Fibroblast of lung (primary cell): ENCODE measurements at regions not wholly inside any gene's neighbourhood (a gene's known extent, or its start where the extent isn't known, plus 50 kb on each side); places are given as distances from the start of the nearest gene placed in this dataset.
"Not testable (repeated sequence)": the region's sequence is repeated elsewhere in the genome, so short reads cannot be mapped to it uniquely, and the experiment has no call there.

Experiments
- DNase-seq, 2 donors: peaks; one replicate each; pipeline versions ENCODE4 v3.0.0 to v3.0.0-alpha.2; 2010; ENCODE audit warnings: low read depth in 2 of 2
- H2AFZ ChIP-seq: 2 replicates; pipeline ENCODE4 v1.5.1; 2012; ENCODE audit warnings: low read length, control low read depth, inconsistent platforms
- H3K27ac ChIP-seq: 2 replicates; pipeline ENCODE4 v1.5.1; 2011; ENCODE audit warnings: low read length, control low read depth; ENCODE audit not compliant: insufficient read depth
- H3K27me3 ChIP-seq: 2 replicates; pipeline ENCODE4 v1.5.1; 2011; ENCODE audit warnings: mild to moderate bottlenecking, low read length; ENCODE audit not compliant: control insufficient read depth, insufficient read depth
- H3K36me3 ChIP-seq: 2 replicates; pipeline ENCODE4 v1.5.1; 2011; ENCODE audit warnings: low read length; ENCODE audit not compliant: control insufficient read depth, insufficient read depth
- H3K4me1 ChIP-seq: 2 replicates; pipeline ENCODE4 v1.5.1; 2011; ENCODE audit warnings: low read length; ENCODE audit not compliant: control insufficient read depth, insufficient read depth; ENCODE audit errors: extremely low read depth
- H3K4me2 ChIP-seq: 2 replicates; pipeline ENCODE4 v1.5.1; 2011; ENCODE audit warnings: low read length, control low read depth; ENCODE audit not compliant: insufficient read depth; ENCODE audit errors: extremely low read depth
- H3K4me3 ChIP-seq, 4 experiments: fragments of 200-600 bp in 1 of 4; sonication (generic) in 1 of 4; replicated peaks in 1 of 4; 2 replicates each; pipeline ENCODE4 v1.5.1; 2011 to 2016; ENCODE audit warnings: low read length in 4 of 4, low read depth in 3 of 4, mild to moderate bottlenecking in 3 of 4, control low read depth in 2 of 4, inconsistent platforms in 1 of 4, mixed read lengths in 1 of 4; ENCODE audit not compliant: insufficient read depth in 1 of 4; ENCODE audit errors: control extremely low read depth in 1 of 4
- H3K79me2 ChIP-seq: 2 replicates; pipeline ENCODE4 v1.5.1; 2012; ENCODE audit warnings: mild to moderate bottlenecking, low read length, inconsistent platforms; ENCODE audit not compliant: control insufficient read depth, insufficient read depth
- H3K9ac ChIP-seq: 2 replicates; pipeline ENCODE4 v1.5.1; 2011; ENCODE audit warnings: mild to moderate bottlenecking, low read length, control low read depth; ENCODE audit not compliant: insufficient read depth
- H3K9me3 ChIP-seq: 2 replicates; pipeline ENCODE4 v1.5.1; 2012; ENCODE audit warnings: low read depth, low read length; ENCODE audit not compliant: control insufficient read depth, insufficient read depth
- H4K20me1 ChIP-seq: 2 replicates; pipeline ENCODE4 v1.5.1; 2011; ENCODE audit warnings: low read length; ENCODE audit not compliant: control insufficient read depth, insufficient read depth; ENCODE audit errors: extremely low read depth
- CTCF ChIP-seq, 2 donors: IDR thresholded peaks in 1 of 2; conservative IDR thresholded peaks in 1 of 2; 1 replicate in 1 of 2; 2 replicates in 1 of 2; pipeline ENCODE4 v1.5.1; 2011 to 2012; ENCODE audit warnings: low read length in 2 of 2, control low read depth in 1 of 2, inconsistent platforms in 1 of 2, low read depth in 1 of 2, mild to moderate bottlenecking in 1 of 2
- EZH2 ChIP-seq: IDR thresholded peaks from 2 replicates; pipeline ENCODE4 v1.5.1; 2012; ENCODE audit warnings: low read length, control low read depth, mild to moderate bottlenecking; ENCODE audit errors: missing control alignments

DNA sequence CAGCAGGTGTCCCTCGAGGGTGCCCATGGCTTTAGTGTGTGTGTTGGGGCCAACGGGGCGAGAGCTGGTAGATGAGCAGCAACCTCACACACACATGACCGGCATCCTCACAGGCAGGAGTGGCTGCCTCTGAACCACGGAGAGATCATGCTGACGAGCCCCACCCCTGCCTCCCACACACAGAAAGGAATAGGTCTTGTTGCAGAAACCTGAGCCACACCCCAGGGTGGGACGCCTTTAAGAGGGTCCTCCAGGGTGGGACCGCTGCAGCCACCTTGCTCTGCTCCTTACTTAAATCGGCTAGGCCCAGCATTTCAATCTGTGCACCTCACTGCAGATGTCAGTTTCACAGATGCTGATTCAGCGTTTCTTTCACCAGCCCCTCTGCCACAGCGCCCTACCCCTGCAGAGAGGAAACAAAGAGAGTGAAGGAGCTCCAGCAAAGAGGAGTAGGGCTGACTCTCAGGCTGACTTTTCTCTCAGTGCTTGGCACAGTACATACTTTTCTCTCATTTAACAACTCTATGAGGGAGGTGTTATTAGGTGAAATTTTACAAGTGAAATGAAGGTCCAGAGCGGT is 61.2 kb upstream of the EPHB3 start:
- TF ChIP-seq EZH2 = no peak
- no peak for TF ChIP-seq CTCF (conservative IDR thresholded peaks at IDR 0.05 in 1 of 2, IDR thresholded peaks at IDR 0.05 in 1 of 2; ENCODE audit: low read depth in 1 of 2, low read length in 2 of 2)
- Histone ChIP-seq H3K9me3 (no peaks in the 10 kb centered on the region), H3K36me3 (no peaks in the 10 kb centered on the region), H3K79me2 (no peaks in the 10 kb centered on the region), H3K4me3 (no peak overlapping the region), H3K4me1 (no peaks in the 10 kb centered on the region), H2AFZ (no peak overlapping the region), H4K20me1 (no peaks in the 10 kb centered on the region), H3K27ac (no peak overlapping the region), H3K27me3 (peaks cover 13% of the 10 kb centered on the region), H3K4me2 (no peak overlapping the region), H3K9ac (no peak overlapping the region)
- DNase-seq = no peak

DNA sequence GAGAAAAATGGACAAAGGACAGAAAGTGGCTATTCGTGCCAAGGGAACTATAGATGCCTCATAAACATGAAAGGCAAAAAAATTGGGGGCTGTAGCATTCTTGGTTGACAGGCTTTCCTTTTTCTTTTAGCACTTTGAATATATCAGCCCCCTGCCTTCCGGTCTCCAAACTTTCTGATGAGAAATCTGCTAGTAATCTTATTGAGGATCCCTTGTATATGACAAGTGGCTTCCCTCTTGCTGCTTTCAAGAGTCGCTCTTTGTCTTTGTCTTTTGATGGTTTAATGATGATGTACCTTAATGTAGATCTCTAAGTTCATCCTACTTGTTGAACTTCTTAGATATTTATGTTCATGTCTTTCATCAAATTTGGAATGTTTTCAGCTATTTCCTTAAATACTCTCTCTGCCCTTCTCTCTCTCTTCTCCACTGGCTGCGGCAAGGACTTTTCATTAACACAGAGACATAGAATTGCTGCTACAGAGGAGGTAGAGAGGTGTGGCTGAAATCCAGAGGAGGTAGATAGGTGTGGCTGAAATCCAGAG is 59.4 kb upstream of the EPHB3 start:
- TF ChIP-seq EZH2 (no peak), CTCF (conservative IDR thresholded peaks at IDR 0.05 in 1 of 2, IDR thresholded peaks at IDR 0.05 in 1 of 2; ENCODE audit: low read depth in 1 of 2, low read length in 2 of 2) (no peak)
- no peak for DNase-seq
- H4K20me1 ChIP-seq = no peaks in the 10 kb centered on the region
- no peak overlapping the region for H3K4me2 ChIP-seq
- H3K36me3 ChIP-seq = no peaks in the 10 kb centered on the region
- H3K9me3 ChIP-seq = no peaks in the 10 kb centered on the region
- H3K4me1 ChIP-seq = no peaks in the 10 kb centered on the region
- no peak overlapping the region for H3K4me3 ChIP-seq
- no peak overlapping the region for H3K27ac ChIP-seq
- no peak overlapping the region for H2AFZ ChIP-seq
- H3K79me2 ChIP-seq = no peaks in the 10 kb centered on the region
- no peak overlapping the region for H3K9ac ChIP-seq
- peaks cover 8% of the 10 kb centered on the region for H3K27me3 ChIP-seq

DNA sequence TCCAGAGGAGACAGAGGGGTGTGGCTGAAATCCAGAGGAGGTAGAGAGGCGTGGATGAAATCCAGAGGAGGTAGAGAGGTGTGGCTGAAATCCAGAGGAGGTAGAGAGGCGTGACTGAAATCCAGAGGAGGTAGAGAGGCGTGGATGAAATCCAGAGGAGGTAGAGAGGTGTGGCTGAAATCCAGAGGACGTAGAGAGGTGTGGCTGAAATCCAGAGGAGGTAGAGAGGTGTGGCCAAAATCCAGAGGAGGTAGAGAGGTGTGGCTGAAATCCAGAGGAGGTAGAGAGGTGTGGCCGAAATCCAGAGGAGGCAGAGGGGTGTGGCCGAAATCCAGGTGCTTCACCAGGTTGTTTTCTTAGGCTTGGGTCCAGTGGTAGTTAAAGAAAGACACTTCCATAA is 58.7 kb upstream of the EPHB3 start:
- H2AFZ ChIP-seq, H3K9me3 ChIP-seq, DNase-seq, H3K36me3 ChIP-seq, H3K9ac ChIP-seq, H3K27me3 ChIP-seq, H3K27ac ChIP-seq, H3K79me2 ChIP-seq, H4K20me1 ChIP-seq, H3K4me3 ChIP-seq, H3K4me2 ChIP-seq, H3K4me1 ChIP-seq: not testable (repeated sequence)
